NCI-H1417 treated with DMSO at 0.1 percent for 48 hours (cell line): ENCODE measurements at regions not wholly inside any gene's neighbourhood (a gene's known extent, or its start where the extent isn't known, plus 50 kb on each side); places are given as distances from the start of the nearest gene placed in this dataset.

Source experiments
- DNase-seq: peaks from one replicate; lab custom pipeline; 2025; lab: John Stamatoyannopoulos, UW

- DNase-seq, result no peak
Measured at GRCh38 chr1:170219163-170219562, 73.4 kb downstream of the NTMT2 start.

GRCh38 chr1:170221031-170221430, 75.3 kb downstream of the NTMT2 start:
- DNase-seq, result no peak

DNA sequence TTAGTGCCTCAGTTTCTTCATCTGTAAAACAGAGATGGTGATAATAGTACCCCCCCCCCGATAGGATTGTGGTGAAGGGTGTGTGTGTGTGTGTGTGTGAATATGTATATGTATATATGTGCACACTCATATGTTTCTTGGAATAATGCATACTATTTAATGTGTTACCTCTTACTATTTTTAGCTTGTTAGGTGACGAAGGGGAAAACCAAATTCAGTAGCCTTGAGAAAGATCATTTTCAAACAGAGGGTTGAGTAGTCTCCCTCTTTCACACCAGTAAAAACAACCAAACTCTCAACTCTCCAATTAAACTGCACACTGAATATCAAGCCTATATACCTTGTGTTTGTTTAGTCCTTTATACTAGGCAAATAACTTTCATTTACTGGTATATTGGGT, 75.7 kb downstream of the NTMT2 start:
- DNase-seq, result no peak

DNA sequence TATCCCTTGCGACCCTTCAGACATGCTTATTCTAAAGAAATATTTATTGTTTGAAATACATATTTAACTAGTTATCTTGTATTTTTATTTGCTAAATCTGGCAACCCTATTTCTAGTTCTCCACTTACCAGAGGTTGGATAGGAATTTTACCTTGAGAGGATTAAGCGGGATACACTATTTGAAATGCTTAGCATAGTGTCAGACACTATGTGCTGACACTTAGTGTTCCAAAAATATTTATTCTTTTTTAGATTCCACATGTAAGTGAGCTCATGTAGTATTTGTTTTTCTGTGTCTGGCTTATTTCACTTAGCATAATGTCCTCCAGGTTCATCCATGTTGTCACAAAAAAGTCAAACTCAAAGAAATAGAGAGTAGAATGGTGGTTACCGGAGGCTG, 78.7 kb downstream of the NTMT2 start:
- DNase-seq, result no peak

DNA sequence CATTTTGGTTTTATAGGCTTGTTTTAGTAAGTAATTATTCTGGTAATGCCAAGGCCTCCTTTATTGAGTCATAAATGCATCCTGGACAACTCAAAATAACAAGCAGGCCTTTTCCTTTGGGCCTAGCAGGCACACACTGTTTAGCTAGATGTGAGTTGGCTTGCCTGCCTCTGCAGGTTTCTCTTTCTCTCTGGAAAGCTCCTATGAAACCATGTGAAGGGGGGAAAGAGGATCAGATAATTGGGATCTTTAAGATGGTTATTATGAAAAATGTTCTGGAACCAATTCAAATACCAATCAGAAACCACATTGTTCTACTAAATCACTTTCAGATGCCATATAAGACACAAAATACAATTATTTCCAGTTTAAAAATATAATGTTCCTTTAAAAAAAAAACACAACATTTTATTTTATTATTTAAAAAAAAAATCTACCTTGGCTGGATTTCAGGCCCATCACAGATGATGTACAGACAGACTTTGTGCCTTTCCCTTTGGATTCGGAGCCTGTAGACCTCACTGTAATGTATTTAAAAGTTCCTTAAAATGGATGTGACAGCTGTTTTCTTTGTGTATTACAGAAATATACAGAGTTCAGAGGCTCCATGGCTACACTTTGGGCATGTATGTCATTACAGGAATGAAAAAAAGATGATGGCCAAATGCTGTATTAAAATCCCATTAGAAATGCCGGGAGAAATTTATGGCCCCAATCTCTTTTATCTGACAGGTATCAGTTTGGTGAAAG, 80.2 kb downstream of the NTMT2 start:
- DNase-seq, result no peak

DNA sequence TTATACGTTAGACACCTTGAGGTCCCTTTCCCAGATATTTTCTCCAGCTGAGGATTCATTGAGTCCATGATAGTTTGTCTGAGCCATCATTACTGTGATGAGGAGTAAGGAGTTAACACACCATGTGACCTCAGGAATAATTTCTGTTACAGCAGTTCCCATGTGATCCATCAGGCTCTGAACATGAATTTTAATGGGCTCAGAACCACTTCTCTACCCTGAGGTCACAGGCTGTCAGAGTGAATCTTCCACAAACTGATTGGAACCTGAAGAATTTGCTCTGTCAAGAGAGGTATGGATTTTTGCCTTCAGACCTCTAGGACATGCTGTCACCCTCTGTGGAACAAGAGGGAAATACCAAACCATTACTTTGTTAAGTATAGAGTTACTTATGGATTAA, 81.0 kb downstream of the NTMT2 start:
- no peak for DNase-seq

DNA sequence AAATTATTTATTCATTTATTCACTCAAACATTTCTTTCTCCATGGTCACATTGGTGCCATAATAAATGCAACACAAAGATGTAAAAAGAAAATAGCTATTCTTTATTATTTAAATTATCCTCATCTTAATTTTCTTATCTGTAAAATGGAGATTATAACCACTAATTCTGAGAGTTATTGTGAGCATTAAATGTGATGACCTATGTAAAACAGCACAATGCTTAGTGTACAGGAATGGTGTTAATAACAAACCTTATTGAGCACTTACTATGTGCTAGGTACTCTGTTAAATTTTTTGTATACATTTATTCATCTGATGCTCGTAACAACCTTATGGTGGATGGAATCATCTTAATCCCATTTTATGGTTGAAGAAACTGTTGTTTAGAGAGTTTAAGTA, 84.6 kb downstream of the NTMT2 start:
- DNase-seq, result no peak

DNA sequence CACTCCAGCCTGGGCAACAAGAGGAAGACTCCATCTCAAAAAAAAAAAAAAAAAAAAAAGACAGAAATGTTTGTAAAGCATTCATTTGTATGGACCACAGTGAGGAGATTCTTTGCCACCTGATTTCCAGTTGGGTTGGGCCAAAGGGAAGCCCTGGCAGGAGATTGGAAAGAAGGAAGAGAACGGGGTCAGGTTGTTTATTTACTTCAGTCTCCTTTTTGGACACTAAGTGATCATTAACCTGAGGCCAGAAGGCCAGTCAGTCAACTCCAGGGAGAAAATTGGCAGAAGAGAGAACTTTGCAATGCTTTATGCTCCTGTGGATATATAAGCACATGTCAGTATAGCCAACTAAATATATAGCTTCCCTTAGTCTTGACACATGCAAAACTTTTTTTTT, 85.9 kb downstream of the NTMT2 start:
- DNase-seq, result no peak

GRCh38 chr1:170238704-170239391, 93.1 kb downstream of the NTMT2 start:
- no peak for DNase-seq

- no peak for DNase-seq
Measured at GRCh38 chr1:170239445-170239844, 93.7 kb downstream of the NTMT2 start.

DNA sequence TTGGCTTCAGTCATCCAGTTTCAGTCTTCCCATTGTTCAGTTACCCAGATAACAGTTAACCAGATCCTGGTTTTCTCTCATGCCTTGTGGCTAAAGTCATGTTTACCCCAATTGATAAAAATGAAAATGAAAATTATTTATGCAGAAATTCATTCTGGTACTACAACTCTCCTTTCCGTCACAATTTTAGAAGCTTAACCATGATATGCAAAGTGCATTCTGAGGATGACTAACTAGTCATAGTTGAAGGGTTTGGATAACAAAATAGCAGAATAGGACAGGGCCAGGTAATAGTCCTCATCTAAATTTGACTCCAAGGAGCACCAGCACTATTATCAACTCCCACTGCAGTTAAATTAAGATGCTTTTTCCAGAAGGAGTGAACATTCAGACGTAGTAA, 94.7 kb downstream of the NTMT2 start:
- DNase-seq, result no peak

GRCh38 chr1:170241266-170241851, 95.6 kb downstream of the NTMT2 start:
- no peak for DNase-seq

- no peak for DNase-seq
Measured at GRCh38 chr1:170247751-170248521, 102.2 kb downstream of the NTMT2 start.

DNA sequence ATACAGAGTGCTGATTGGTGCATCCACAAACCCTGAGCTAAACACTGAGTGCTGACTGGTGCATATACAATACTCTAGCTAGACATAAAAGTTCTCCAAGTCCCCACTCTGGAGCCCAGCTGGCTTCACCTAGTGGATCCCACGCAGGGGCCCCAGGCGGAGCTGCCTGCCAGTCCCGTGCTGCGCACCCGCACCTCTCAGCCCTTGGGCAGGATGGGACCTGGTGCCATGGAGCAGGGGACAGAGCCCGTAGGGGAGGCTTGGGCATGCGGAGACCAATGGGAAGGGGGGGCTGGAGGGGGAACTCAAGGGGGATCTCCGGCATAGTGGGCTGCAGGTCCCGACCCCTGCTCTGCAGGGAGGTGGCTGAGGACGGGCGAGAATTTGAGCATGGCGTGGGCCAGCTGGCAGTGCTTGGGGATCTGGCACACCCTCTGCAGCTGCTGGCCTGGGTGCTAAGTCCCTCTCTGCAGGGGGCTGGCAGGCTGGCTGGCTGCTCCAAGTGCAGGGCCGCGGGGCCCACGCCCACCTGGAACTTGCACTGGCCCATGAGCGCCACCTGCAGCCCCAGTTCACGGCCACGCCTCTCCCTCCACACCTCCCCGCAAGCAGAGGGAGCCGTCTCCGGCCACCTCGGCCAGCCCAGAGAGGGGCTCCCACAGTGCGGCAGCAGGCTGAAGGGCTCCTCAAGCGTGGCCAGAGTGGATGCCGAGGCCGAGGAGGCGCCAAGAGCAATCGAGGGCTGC, 104.9 kb downstream of the NTMT2 start:
- no peak for DNase-seq

DNA sequence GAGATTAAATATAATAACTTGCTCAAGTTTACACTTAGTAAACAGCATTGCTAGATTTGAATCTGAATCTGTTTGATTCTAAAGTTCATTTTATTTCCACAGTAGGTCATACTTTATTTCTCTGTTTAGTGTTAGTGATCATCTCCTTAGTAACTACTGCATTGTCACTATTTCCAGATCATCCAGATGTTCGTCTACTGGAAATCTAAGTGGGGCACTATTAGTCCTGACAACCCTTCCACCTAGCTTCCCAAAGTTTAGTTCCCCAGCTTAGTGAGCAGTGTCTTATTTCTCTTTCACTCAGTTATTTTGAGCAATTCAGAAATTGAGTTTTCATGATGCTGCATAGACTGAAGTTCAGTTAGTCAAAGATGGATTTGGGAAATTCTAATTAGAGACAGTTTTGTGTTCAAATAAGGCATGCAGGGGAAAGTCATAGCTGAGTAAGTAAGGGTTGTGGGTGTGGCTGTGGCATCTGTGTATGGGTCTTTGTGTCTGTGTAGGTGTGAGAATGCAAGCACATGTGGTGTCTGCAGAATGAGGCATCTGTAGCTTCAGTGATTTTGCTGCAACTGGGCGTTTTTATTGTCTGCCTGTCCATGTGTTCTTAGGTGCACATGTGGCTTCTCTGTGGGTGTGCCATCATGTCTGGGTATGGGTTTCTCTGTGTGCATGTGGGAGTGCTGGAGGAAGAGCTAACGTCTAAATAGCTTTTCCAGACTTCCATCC, 107.3 kb downstream of the NTMT2 start:
- no peak for DNase-seq

GRCh38 chr1:170254371-170254770, 108.6 kb downstream of the NTMT2 start:
- no peak for DNase-seq

DNA sequence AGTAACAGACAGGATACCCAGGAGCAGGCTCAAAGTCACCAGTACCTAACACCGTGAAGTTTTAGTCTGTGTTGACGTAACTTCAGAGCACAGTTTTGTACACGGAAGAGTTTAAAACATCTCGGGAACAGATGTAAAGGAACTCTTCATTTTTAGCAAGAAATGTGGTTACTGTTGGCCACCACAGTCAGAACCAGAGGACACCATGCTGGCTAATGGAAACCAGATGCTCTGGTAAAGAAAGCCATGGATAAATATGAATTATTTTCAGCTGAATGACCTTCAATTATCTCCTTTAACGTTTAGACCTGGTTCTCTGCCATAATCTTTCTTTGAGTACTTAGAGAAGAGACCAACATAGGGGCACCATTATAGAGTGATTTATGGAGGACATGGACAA, 115.9 kb downstream of the NTMT2 start:
- DNase-seq, result no peak

GRCh38 chr1:170262276-170262939, 116.6 kb downstream of the NTMT2 start:
- no peak for DNase-seq

DNA sequence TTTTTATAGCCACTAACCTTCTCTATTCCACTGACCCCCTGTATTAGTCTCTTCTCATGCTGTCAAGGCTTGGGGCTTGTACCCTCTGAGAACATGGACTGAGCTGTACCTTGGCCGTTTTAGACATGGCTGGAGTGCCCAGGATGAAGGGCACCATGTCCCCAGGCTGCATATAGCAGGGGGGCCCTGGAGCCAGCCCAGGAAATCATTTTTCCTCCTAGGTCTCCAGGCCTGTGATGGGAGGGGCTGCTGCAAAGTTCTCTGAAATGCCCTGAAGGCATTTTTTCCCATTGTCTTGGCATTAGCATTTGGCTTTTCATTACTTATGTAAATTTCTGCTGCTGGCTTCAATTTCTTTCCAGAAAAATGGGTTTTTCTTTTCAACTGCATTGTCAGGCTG, 119.5 kb downstream of the NTMT2 start:
- DNase-seq, result no peak

GRCh38 chr1:170267317-170267716, 121.6 kb downstream of the NTMT2 start:
- no peak for DNase-seq
